ENCODE measurements at regions not wholly inside any gene's neighbourhood (a gene's known extent, or its start where the extent isn't known, plus 50 kb on each side); places are given as distances from the start of the nearest gene placed in this dataset.

- no peak overlapping the region for H2AK5ac ChIP-seq (ENCODE audit: insufficient read length, low read length)
- no CpG with 5 or more reads among the region's 3 CpGs for WGBS (ENCODE audit: extremely low coverage, insufficient read length, low lambda C conversion rate)
- H2BK120ac ChIP-seq (ENCODE audit: low read depth, low read length, poor library complexity, severe bottlenecking): no peak overlapping the region
- H3K18ac ChIP-seq (ENCODE audit: insufficient read length, low read depth, low read length): no peak overlapping the region
- H3K23ac ChIP-seq (ENCODE audit: insufficient read length, low read depth, low read length): no peak overlapping the region
- no peak overlapping the region for H3K9ac ChIP-seq (ENCODE audit: extremely low read depth, insufficient read length, low read length)
- H3K56ac ChIP-seq (ENCODE audit: insufficient read length, low read depth, low read length): no peak overlapping the region
- H2BK5ac ChIP-seq (ENCODE audit: insufficient read length, low read length): no peak overlapping the region
- H4K20me1 ChIP-seq (ENCODE audit: control insufficient read depth, insufficient read depth, insufficient read length): no peaks in the 10 kb centered on the region
- peak overlapping the region; percentile 2 for H2AFZ ChIP-seq (ENCODE audit: low read length)
- H3K4me3 Mint-ChIP-seq: peak overlapping the region; percentile 78 to 87; a peak in 4 of 5 replicates
- no peaks in the 10 kb centered on the region for H3K4me1 ChIP-seq (ENCODE audit: insufficient read depth, low read length)
- TF ChIP-seq CTCF (conservative IDR thresholded peaks at IDR 0.05): no peak
- no peak overlapping the region for H2BK15ac ChIP-seq (ENCODE audit: low read depth, low read length)
- no peak overlapping the region for H3K27ac ChIP-seq (ENCODE audit: insufficient read length, low read depth, low read length)
- H3K23me2 ChIP-seq (ENCODE audit: insufficient read length, low read depth, low read length, poor library complexity, severe bottlenecking): no peaks in the 10 kb centered on the region
- H3K14ac ChIP-seq (ENCODE audit: insufficient read depth, low read length): no peak overlapping the region
- H3K36me3 Mint-ChIP-seq (ENCODE audit: insufficient read depth in 1 of 3, low read depth in 3 of 3): no peaks in the 10 kb centered on the region
- no peak overlapping the region for H4K8ac ChIP-seq (replicated peaks; ENCODE audit: insufficient read length, low read depth, low read length)
- H3K79me1 ChIP-seq (ENCODE audit: insufficient read depth, low read depth, low read length, poor library complexity, severe bottlenecking): no peaks in the 10 kb centered on the region
- no peak overlapping the region for H2BK20ac ChIP-seq (ENCODE audit: low read depth, low read length, poor library complexity, severe bottlenecking)
- no peaks in the 10 kb centered on the region for H3K27me3 Mint-ChIP-seq (ENCODE audit: low read depth)
- H3K79me2 ChIP-seq (ENCODE audit: insufficient read depth, low read length): no peaks in the 10 kb centered on the region
- H4K5ac ChIP-seq (ENCODE audit: insufficient read length, low read depth, low read length): no peak overlapping the region
- no peaks in the 10 kb centered on the region for H3K9me3 ChIP-seq (ENCODE audit: control insufficient read depth, low read depth, low read length)
- no peak overlapping the region for H3T11ph ChIP-seq (ENCODE audit: low read length)
- no peaks in the 10 kb centered on the region for H3K27me3 ChIP-seq (ENCODE audit: insufficient read depth, low read length)
- H3K4me1 Mint-ChIP-seq: peaks cover 3 to 7% of the 10 kb centered on the region in 2 experiments
- H3K4me2 ChIP-seq (ENCODE audit: insufficient read depth, insufficient read length, low read length): no peak overlapping the region
- no peak for DNase-seq
- no peak overlapping the region for H3K27ac Mint-ChIP-seq
- H4K91ac ChIP-seq (ENCODE audit: insufficient read length, low read depth, low read length): no peak overlapping the region
- no peak overlapping the region for H3K4ac ChIP-seq (ENCODE audit: low read depth, low read length)
- H3K9me3 Mint-ChIP-seq: no peaks in the 10 kb centered on the region; a peak in 2 of 5 replicates
- no peak overlapping the region for H2BK12ac ChIP-seq (ENCODE audit: insufficient read length, low read depth, low read length)
Measured at GRCh38 chr6:26300043-26300331, 65.0 kb upstream of the BTN3A2 start.

All from H9 (cell line).